GM21515 (cell line): ENCODE measurements at regions not wholly inside any gene's neighbourhood (a gene's known extent, or its start where the extent isn't known, plus 50 kb on each side); places are given as distances from the start of the nearest gene placed in this dataset.

ENCODE experiments used
- ATAC-seq: cut with Tn5 transposase; IDR thresholded peaks from one replicate; pipeline ENCODE4 v1.9.1; 2021; ENCODE audit not compliant: unreplicated experiment

- ATAC-seq, result no peak
These were observed 121.3 kb downstream of the SEC16B start for GRCh38 chr1:177848577-177848976.

- ATAC-seq, result no peak
These were observed 122.0 kb downstream of the SEC16B start for GRCh38 chr1:177847843-177848242.

- no peak for ATAC-seq
These were observed 130.9 kb downstream of the SEC16B start for GRCh38 chr1:177838907-177839485.

GRCh38 chr1:177833631-177834030 lies 136.2 kb downstream of the SEC16B start:
- ATAC-seq, result no peak

- no peak for ATAC-seq
These were observed 139.2 kb downstream of the SEC16B start for GRCh38 chr1:177830531-177831135.

GRCh38 chr1:177825276-177825901 lies 144.5 kb downstream of the SEC16B start:
- no peak for ATAC-seq

- no peak for ATAC-seq
These were observed 145.3 kb downstream of the SEC16B start for GRCh38 chr1:177824508-177824982.

GRCh38 chr1:177820213-177820612 lies 149.6 kb downstream of the SEC16B start:
- ATAC-seq, result no peak

GRCh38 chr1:177817937-177818875 lies 151.7 kb downstream of the SEC16B start:
- ATAC-seq, result peak; percentile 85

- no peak for ATAC-seq
These were observed 157.2 kb downstream of the SEC16B start for GRCh38 chr1:177812650-177813049.

- ATAC-seq, result no peak
These were observed 157.7 kb downstream of the SEC16B start for GRCh38 chr1:177812144-177812543.

GRCh38 chr1:177811429-177811828 lies 158.4 kb downstream of the SEC16B start:
- no peak for ATAC-seq

GRCh38 chr1:177809819-177810218 lies 160.0 kb downstream of the SEC16B start:
- ATAC-seq, result no peak

- no peak for ATAC-seq
These were observed 167.6 kb downstream of the SEC16B start for GRCh38 chr1:177802304-177802703.

- ATAC-seq, result no peak
These were observed 168.1 kb downstream of the SEC16B start for GRCh38 chr1:177801790-177802189.

GRCh38 chr1:177800400-177801088 lies 169.3 kb downstream of the SEC16B start:
- no peak for ATAC-seq

- ATAC-seq, result no peak
These were observed 170.1 kb downstream of the SEC16B start for GRCh38 chr1:177799746-177800145.

- ATAC-seq, result no peak
These were observed 171.2 kb downstream of the SEC16B start for GRCh38 chr1:177798614-177799013.

GRCh38 chr1:177796561-177796960 lies 173.3 kb downstream of the SEC16B start:
- no peak for ATAC-seq

GRCh38 chr1:177794376-177794991 lies 175.4 kb downstream of the SEC16B start:
- no peak for ATAC-seq
